Skin of body (tissue), 1 donor: ENCODE measurements at regions not wholly inside any gene's neighbourhood (a gene's known extent, or its start where the extent isn't known, plus 50 kb on each side); places are given as distances from the start of the nearest gene placed in this dataset.

Experiments
- DNase-seq: peaks from one replicate; lab custom pipeline; 2025; lab: John Stamatoyannopoulos, UW

- no peak for DNase-seq
Measured at GRCh38 chr7:33725111-33726025, 180.0 kb upstream of the BMPER start.

- no peak for DNase-seq
Measured at GRCh38 chr7:33726582-33726981, 178.8 kb upstream of the BMPER start.

- no peak for DNase-seq
Measured at GRCh38 chr7:33727315-33727714, 178.0 kb upstream of the BMPER start.

- DNase-seq, result no peak
Measured at GRCh38 chr7:33728873-33729551, 176.3 kb upstream of the BMPER start.

- DNase-seq, result no peak
Measured at GRCh38 chr7:33729726-33730125, 175.6 kb upstream of the BMPER start.

DNA sequence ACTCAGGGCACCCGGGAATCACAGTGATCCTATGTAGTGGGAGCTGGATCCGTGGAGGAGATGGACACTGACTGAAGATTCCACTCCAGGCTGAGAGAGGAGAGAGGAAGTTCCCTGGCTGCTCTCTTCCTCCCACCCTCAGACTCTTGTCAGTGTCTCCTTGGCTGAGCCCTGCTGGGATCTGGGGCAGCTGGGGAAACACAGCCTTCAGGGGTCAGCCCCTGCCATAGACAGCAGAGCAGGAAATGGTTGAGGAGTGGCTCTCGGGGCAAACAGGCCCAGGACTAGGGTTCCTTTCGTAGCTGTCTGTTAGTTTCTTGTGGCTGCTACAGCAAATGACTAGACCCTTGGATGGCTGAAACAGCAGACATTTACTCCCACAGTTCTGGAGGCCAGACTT lies 174.4 kb upstream of the BMPER start:
- DNase-seq, result no peak

GRCh38 chr7:33731912-33732311 lies 173.4 kb upstream of the BMPER start:
- DNase-seq, result no peak

- DNase-seq, result no peak
Measured at GRCh38 chr7:33732462-33732861, 172.9 kb upstream of the BMPER start.

GRCh38 chr7:33733870-33734650 lies 171.3 kb upstream of the BMPER start:
- DNase-seq, result no peak

DNA sequence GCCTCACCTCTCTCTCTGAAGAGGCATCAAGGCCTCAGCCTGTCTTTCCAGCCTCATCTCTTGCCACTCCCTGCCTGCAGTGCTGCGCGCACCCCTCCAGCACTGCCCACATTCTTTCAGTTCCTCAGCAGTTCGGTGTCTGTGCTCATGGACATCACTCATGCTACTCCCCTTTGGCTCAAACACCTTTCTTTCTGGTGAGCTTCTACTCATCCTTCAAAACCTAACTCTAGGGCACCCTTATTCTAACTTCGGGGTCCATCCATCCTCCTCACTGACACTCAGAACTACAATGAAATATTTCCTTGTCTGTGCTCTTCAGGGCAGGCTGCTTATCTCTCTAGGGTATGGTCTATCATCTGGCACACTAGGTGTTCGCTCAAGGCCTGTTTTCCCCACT lies 169.9 kb upstream of the BMPER start:
- no peak for DNase-seq

DNA sequence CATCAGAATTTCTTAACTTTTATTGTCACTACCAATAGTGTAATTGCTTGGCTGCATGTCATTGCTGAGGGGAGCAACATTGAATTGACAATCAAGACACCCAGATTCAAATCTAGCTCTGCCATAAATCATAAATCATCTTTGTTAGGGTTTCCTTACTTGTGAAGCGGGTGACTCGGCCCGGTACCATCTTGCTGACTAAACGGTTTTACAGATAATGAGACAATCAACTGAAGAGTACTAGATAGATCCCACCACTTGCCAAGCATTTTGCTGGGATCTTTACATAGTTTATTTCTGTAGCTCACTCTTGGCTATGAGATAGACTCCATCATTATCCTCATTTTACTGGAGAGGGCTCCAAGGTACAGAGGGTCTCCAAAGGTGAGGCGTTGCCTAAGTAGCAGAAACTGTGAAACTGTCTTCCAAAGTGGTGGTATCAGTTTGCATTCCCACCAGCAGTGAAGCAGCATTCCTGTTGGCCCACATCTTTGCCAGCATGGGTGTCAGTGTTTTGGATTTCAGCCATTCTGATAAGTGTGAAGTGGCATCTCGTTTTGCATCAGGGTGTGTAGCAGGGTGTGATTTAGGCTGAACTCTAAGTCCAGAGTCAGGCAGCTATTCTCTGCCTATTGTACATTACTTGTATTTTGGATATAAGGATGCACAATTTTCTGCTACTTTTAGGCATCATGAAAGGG lies 168.7 kb upstream of the BMPER start:
- DNase-seq, result no peak

DNA sequence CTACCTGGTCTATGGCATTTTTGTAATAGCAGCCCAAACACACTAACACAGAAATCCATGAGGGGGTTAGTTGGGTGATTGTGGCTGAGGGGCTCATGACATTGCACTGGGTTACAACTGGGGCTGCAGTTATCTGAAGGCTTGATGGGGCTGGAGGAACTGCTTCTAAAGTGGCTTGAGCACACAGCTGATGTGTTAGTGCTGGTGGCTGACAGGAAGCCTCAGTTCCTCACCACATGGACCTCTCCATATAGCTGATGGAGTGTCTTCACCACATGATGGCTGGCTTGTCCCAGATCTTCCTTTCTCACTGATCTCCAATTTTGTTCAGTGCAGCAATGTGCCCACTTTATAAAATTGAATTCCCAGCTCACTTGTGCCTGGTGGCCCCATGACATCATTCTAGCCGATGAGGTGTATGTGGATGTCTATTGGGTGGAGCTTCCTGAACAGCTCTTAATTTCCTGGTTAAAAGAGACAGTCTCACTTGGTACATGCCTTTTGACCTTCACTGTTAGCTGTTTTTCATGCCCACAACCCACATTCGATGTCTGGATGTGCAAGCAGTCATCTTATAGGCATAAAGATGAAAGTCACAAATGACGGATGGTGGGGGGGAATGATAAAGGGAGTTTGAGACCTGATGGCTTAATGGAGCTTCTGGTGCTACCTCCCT lies 166.9 kb upstream of the BMPER start:
- no peak for DNase-seq

DNA sequence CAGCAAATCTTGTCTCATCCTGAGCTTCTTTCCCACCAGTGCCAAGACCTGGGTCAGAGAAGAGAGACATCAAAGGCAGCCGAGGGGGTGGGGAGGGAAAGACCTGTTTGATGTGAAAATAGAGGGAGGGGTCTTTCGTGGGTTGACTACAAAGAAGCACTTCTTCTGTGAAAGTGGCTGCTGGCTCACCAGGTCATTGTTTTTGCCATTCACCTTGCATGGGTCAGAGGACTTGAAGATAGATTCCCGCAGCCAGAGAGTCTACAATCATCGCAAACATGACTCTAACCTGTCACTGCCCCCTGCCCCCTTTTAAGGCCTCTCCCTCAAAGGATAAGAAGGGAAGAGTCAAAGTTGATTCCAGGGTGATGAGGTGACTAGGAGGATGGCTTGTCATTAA lies 166.1 kb upstream of the BMPER start:
- no peak for DNase-seq

- DNase-seq, result no peak
Measured at GRCh38 chr7:33742521-33742920, 162.8 kb upstream of the BMPER start.

GRCh38 chr7:33742999-33743587 lies 162.2 kb upstream of the BMPER start:
- DNase-seq, result no peak

DNA sequence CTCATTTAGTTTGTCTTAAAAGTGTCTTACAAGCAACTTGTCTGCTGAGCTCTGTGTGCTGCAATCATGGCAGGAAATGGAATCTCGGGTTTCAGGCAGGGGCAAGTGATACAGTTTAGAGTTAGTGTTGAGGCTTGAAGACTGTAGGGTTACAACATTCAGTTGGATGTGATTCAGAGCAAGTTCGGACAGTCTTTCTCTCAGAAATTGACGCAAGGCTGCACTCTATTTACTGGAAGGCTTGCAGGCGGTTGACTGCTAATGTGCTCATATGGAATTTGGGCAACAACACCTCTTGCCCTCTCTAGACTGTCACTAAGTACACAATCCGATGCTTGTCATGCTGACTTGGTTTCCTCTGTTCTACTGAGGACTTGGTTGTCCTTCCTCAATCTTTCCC lies 161.7 kb upstream of the BMPER start:
- no peak for DNase-seq

DNA sequence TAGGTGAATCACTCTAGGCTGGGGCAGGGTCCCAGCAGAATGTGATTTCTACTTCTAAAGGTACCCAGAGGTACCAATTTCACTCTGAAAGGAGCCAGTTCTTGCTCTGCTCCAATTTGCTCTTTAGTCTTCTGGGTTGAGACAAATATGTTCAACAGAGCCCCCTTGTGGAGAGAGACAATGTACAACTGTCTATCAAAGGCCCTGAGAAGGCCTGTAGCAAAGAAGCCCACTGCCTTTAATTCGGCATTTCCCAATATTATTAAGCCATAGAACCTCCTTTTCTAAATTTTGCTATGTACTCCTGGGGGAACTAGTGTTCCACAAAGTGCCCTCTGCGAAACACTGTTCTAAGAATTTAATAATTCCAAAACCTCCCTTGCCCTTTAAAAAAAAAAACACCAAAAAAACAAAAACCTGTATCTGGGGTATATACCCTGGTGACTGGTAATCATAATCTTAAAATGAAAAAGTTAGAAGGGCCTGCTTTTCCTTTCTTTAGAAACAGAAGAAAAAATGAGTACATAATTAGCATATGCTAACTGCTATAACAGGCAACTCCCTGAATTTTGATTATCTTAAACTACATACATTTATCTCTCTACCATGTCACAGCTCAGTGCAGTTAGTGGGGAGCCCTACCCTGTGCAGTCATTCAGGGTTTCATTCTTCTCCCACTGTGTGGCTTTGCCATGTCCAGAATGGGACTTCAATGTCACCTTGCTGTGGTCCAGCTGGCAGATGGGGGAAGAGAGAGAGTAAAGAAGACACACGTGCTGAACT lies 160.9 kb upstream of the BMPER start:
- DNase-seq, result no peak

- no peak for DNase-seq
Measured at GRCh38 chr7:33745934-33746333, 159.4 kb upstream of the BMPER start.

DNA sequence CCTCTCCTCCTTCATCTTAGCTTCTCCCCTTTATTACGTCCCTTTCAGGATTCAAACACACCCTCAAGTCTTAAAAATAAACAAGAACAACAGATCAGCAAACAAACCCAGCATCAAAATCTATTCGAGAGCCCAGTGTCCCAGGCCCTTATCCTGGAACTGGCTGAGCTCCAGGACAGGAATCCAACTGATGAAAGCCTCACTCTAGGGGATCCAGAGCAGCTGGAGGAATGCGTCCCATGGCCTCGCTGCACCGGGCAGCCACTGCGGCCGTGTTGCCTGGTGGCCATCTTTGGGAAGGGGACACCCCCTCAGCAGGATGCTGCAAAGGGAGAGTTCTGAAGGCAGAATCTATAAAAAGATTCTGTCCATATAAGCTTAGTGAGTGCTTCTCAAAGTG lies 156.5 kb upstream of the BMPER start:
- no peak for DNase-seq

GRCh38 chr7:33750177-33750576 lies 155.2 kb upstream of the BMPER start:
- peak; percentile 9 for DNase-seq
